SK-N-SH treated with all-trans-retinoic acid at 6 μM for 48 hours (cell line): ENCODE measurements at regions not wholly inside any gene's neighbourhood (a gene's known extent, or its start where the extent isn't known, plus 50 kb on each side); places are given as distances from the start of the nearest gene placed in this dataset.

Experiments
- ATAC-seq: fragments of 200-7000 bp; cut with Tn5 transposase; 3 replicates; pipeline ENCODE4 v1.9.1; 2020; ENCODE audit warnings: mild to moderate bottlenecking, moderate library complexity
- BACH2 ChIP-seq: fragments of 250-450 bp; sonication (Bioruptor Pico); IDR thresholded peaks from 2 replicates; pipeline ENCODE4 v1.9.0; 2021; ENCODE audit warnings: mild to moderate bottlenecking, borderline replicate concordance
- CSDC2 ChIP-seq: fragments of 250-450 bp; sonication (Bioruptor Pico); IDR thresholded peaks from 2 replicates; pipeline ENCODE4 v1.5.0; 2020; ENCODE audit warnings: mild to moderate bottlenecking, moderate library complexity
- GLIS3 ChIP-seq: fragments of 250-450 bp; sonication (Bioruptor Pico); IDR thresholded peaks from 2 replicates; pipeline ENCODE4 v1.5.0; 2020; ENCODE audit warnings: mild to moderate bottlenecking, moderate library complexity
- ISL1 ChIP-seq: fragments of 250-450 bp; sonication (Bioruptor Pico); IDR thresholded peaks from 2 replicates; pipeline ENCODE4 v2.1.2; 2022; ENCODE audit warnings: mild to moderate bottlenecking, moderate library complexity
- OSR1 ChIP-seq: fragments of 250-450 bp; sonication (Bioruptor Pico); IDR thresholded peaks from 2 replicates; pipeline ENCODE4 v1.8.0; 2022; ENCODE audit warnings: moderate library complexity, mild to moderate bottlenecking, inconsistent platforms
- PPARA ChIP-seq: fragments of 250-450 bp; sonication (Bioruptor Pico); IDR thresholded peaks from 2 replicates; pipeline ENCODE4 v1.5.0; 2020; ENCODE audit warnings: mild to moderate bottlenecking, borderline replicate concordance
- RARB ChIP-seq: fragments of 250-450 bp; sonication (Bioruptor Pico); IDR thresholded peaks from 2 replicates; pipeline ENCODE4 v1.8.0; 2021; ENCODE audit warnings: mild to moderate bottlenecking, moderate library complexity
- SNAI2 ChIP-seq: fragments of 250-450 bp; sonication (Bioruptor Pico); IDR thresholded peaks from 2 replicates; pipeline ENCODE4 v1.5.0; 2020; ENCODE audit warnings: mild to moderate bottlenecking, moderate library complexity
- TCF4 ChIP-seq: fragments of 250-450 bp; sonication (Bioruptor Pico); IDR thresholded peaks from 2 replicates; pipeline ENCODE4 v1.8.0; 2021; ENCODE audit warnings: mild to moderate bottlenecking, moderate library complexity, borderline replicate concordance
- TOX ChIP-seq: fragments of 250-450 bp; sonication (Bioruptor Pico); IDR thresholded peaks from 2 replicates; pipeline ENCODE4 v1.8.0; 2021; ENCODE audit warnings: mild to moderate bottlenecking, moderate library complexity, borderline replicate concordance
- TSHZ2 ChIP-seq: fragments of 250-450 bp; sonication (Bioruptor Pico); IDR thresholded peaks from 2 replicates; pipeline ENCODE4 v1.5.0; 2020; ENCODE audit warnings: mild to moderate bottlenecking, moderate library complexity
- ZC3H10 ChIP-seq: fragments of 250-450 bp; sonication (Bioruptor Pico); IDR thresholded peaks from 2 replicates; pipeline ENCODE4 v1.5.1; 2021; ENCODE audit warnings: mild to moderate bottlenecking, moderate library complexity
- ZFP3 ChIP-seq: fragments of 250-450 bp; sonication (Bioruptor Pico); IDR thresholded peaks from 2 replicates; pipeline ENCODE4 v1.5.0; 2020; ENCODE audit warnings: mild to moderate bottlenecking, moderate library complexity
- ZFP30 ChIP-seq: fragments of 450-650 bp; formaldehyde crosslinking; IDR thresholded peaks from 2 replicates; pipeline ENCODE4 v1.5.0; 2022; ENCODE audit warnings: mild to moderate bottlenecking, moderate library complexity
- ZNF565 ChIP-seq: fragments of 450-650 bp; formaldehyde crosslinking; conservative IDR thresholded peaks from 2 replicates; pipeline ENCODE4 v1.5.0; 2020; ENCODE audit warnings: low read depth, mild to moderate bottlenecking, moderate library complexity
- ZNF70 ChIP-seq: fragments of 450-650 bp; formaldehyde crosslinking; IDR thresholded peaks from 2 replicates; pipeline ENCODE4 v1.5.0; 2020; ENCODE audit warnings: mild to moderate bottlenecking, moderate library complexity
- ZNF8 ChIP-seq: fragments of 450-650 bp; formaldehyde crosslinking; IDR thresholded peaks from 2 replicates; pipeline ENCODE4 v1.5.0; 2020; ENCODE audit warnings: mild to moderate bottlenecking, moderate library complexity
- TF ChIP-seq, protein P1 (sequence below): fragments of 250-450 bp; sonication (Bioruptor Pico); IDR thresholded peaks from 2 replicates; pipeline ENCODE4 v1.5.1; 2020; ENCODE audit warnings: low read depth, mild to moderate bottlenecking, moderate library complexity
- TF ChIP-seq, protein P2 (sequence below): fragments of 250-450 bp; sonication (Bioruptor Pico); IDR thresholded peaks from 2 replicates; pipeline ENCODE4 v1.8.0; 2021; ENCODE audit warnings: low read depth, mild to moderate bottlenecking, moderate library complexity, borderline replicate concordance
- TF ChIP-seq, protein P3 (sequence below): fragments of 250-450 bp; sonication (Bioruptor Pico); IDR thresholded peaks from 2 replicates; pipeline ENCODE4 v1.8.0; 2020; ENCODE audit warnings: mild to moderate bottlenecking, moderate library complexity, borderline replicate concordance

GRCh38 chr13:86810361-86810760, 860.8 kb upstream of the SLITRK5 start:
- ATAC-seq = no peak

DNA sequence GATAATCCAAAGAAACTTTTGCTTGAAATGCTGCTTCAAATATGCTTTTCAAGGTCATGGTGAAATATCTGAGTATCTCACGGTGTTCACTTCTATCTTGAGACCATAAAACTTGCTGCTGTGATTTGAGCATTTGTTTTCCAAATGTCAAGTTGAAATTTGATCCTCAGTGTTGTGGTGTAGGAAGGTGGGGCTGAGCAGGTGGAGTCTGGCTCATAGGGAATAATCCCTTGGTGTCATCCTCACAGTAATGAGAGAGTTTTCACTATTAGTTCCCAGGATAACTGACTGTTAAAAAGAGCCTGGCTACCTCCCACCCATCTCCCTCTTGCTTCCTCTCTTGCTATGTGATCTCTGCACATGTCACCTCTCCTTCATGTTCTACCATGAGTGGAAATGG, 858.0 kb upstream of the SLITRK5 start:
- TF ChIP-seq TSHZ2 (CRISPR knock-in tag) (no peak), ZNF565 (no peak), TOX (no peak), ZNF70 (CRISPR knock-in tag) (no peak), ZFP30 (CRISPR knock-in tag) (no peak), PPARA (CRISPR knock-in tag) (no peak), TCF4 (CRISPR knock-in tag) (no peak), OSR1 (CRISPR knock-in tag) (no peak), ZNF8 (no peak), ZC3H10 (CRISPR knock-in tag) (no peak)
- TF ChIP-seq, protein P1, sequence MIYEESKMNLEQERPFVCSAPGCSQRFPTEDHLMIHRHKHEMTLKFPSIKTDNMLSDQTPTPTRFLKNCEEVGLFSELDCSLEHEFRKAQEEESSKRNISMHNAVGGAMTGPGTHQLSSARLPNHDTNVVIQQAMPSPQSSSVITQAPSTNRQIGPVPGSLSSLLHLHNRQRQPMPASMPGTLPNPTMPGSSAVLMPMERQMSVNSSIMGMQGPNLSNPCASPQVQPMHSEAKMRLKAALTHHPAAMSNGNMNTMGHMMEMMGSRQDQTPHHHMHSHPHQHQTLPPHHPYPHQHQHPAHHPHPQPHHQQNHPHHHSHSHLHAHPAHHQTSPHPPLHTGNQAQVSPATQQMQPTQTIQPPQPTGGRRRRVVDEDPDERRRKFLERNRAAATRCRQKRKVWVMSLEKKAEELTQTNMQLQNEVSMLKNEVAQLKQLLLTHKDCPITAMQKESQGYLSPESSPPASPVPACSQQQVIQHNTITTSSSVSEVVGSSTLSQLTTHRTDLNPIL (CRISPR knock-in tag) = no peak
- no peak for ATAC-seq

More at GRCh38 chr13:86810361-86810760, 860.8 kb upstream of the SLITRK5 start:
- TF ChIP-seq GLIS3 (CRISPR knock-in tag) (no peak), PPARA (CRISPR knock-in tag) (no peak), ISL1 (CRISPR knock-in tag) (no peak), ZC3H10 (CRISPR knock-in tag) (no peak), TSHZ2 (CRISPR knock-in tag) (no peak), ZNF8 (no peak), BACH2 (CRISPR knock-in tag) (no peak), RARB (CRISPR knock-in tag) (no peak)
- TF ChIP-seq, protein P2, sequence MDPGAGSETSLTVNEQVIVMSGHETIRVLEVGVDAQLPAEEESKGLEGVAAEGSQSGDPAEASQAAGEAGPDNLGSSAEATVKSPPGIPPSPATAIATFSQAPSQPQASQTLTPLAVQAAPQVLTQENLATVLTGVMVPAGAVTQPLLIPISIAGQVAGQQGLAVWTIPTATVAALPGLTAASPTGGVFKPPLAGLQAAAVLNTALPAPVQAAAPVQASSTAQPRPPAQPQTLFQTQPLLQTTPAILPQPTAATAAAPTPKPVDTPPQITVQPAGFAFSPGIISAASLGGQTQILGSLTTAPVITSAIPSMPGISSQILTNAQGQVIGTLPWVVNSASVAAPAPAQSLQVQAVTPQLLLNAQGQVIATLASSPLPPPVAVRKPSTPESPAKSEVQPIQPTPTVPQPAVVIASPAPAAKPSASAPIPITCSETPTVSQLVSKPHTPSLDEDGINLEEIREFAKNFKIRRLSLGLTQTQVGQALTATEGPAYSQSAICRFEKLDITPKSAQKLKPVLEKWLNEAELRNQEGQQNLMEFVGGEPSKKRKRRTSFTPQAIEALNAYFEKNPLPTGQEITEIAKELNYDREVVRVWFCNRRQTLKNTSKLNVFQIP (CRISPR knock-in tag) = no peak

DNA sequence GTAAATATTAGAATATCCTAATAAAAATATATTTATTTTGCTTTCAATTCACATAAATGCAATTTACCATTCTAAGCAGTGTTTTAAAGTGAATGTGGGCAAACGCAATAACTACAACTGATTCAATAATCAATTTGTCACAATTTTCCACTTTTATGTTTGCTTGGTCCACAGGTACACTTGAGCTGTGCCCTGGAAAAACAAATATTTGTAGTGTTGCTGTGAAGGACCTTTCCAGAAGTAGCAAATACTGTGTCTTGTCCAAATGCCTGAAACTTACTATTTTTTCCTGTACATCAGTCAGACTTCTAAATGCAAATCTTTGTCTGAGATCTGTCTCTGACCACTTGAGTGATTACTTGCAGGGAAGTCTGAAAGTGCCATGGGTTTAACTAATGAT, 845.8 kb upstream of the SLITRK5 start:
- TF ChIP-seq RARB (CRISPR knock-in tag) = no peak
- TF ChIP-seq, protein P2 (CRISPR knock-in tag) = no peak
- no peak for ATAC-seq

DNA sequence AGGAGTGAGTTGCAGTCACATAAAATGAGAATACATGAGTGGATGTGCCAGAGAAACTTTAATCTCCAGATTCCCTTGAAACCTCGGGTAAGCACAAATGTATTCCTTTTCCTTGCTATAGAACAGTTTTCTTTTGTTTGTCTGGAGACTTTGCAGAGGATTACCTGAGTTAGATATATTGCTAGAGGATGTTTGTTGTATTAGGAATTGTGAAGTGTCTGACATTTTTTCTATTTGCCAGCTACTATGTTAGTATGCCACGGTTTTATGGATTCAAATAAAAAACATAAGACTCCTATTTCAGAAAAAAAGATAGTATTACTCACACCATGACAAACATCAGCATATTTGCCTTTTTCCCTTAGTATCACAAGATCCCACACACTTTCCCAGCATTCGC, 844.9 kb upstream of the SLITRK5 start:
- no peak for ATAC-seq
- TF ChIP-seq SNAI2 (CRISPR knock-in tag) = no peak
- no peak for TF ChIP-seq GLIS3 (CRISPR knock-in tag)
- TF ChIP-seq TSHZ2 (CRISPR knock-in tag) = no peak
- no peak for TF ChIP-seq CSDC2
- TF ChIP-seq ZFP3 = no peak
- TF ChIP-seq, protein P3, sequence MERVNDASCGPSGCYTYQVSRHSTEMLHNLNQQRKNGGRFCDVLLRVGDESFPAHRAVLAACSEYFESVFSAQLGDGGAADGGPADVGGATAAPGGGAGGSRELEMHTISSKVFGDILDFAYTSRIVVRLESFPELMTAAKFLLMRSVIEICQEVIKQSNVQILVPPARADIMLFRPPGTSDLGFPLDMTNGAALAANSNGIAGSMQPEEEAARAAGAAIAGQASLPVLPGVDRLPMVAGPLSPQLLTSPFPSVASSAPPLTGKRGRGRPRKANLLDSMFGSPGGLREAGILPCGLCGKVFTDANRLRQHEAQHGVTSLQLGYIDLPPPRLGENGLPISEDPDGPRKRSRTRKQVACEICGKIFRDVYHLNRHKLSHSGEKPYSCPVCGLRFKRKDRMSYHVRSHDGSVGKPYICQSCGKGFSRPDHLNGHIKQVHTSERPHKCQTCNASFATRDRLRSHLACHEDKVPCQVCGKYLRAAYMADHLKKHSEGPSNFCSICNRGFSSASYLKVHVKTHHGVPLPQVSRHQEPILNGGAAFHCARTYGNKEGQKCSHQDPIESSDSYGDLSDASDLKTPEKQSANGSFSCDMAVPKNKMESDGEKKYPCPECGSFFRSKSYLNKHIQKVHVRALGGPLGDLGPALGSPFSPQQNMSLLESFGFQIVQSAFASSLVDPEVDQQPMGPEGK (CRISPR knock-in tag) = no peak
- no peak for TF ChIP-seq PPARA (CRISPR knock-in tag)
- no peak for TF ChIP-seq ISL1 (CRISPR knock-in tag)
- no peak for TF ChIP-seq BACH2 (CRISPR knock-in tag)
